T-helper 2 cell (primary cell): ENCODE measurements at regions not wholly inside any gene's neighbourhood (a gene's known extent, or its start where the extent isn't known, plus 50 kb on each side); places are given as distances from the start of the nearest gene placed in this dataset.

Source experiments
- DNase-seq, 5 experiments: peaks; one replicate each; pipeline versions ENCODE4 v3.0.0 to v3.0.0-alpha.2; 2012 to 2022

- DNase-seq: peak in 1 of 5 experiments; percentile 3
These were observed 230.9 kb downstream of the RBM43 start for GRCh38 chr2:151030663-151031230.

- DNase-seq: no peak
These were observed 232.1 kb downstream of the RBM43 start for GRCh38 chr2:151029406-151030157.

- DNase-seq: no peak
These were observed 232.9 kb downstream of the RBM43 start for GRCh38 chr2:151028691-151029176.

GRCh38 chr2:151027151-151027550 lies 234.5 kb downstream of the RBM43 start:
- DNase-seq: no peak

GRCh38 chr2:151025816-151026215 lies 235.8 kb downstream of the RBM43 start:
- no peak for DNase-seq

GRCh38 chr2:151024696-151025251 lies 236.9 kb downstream of the RBM43 start:
- DNase-seq: no peak

- no peak for DNase-seq
These were observed 239.8 kb downstream of the RBM43 start for GRCh38 chr2:151021747-151022452.

GRCh38 chr2:151020411-151020810 lies 241.3 kb downstream of the RBM43 start:
- DNase-seq: no peak

- DNase-seq: no peak
These were observed 252.1 kb downstream of the RBM43 start for GRCh38 chr2:151009437-151010175.

GRCh38 chr2:151007365-151007764 lies 254.3 kb downstream of the RBM43 start:
- no peak for DNase-seq

GRCh38 chr2:151002959-151003600 lies 258.6 kb downstream of the RBM43 start:
- DNase-seq: no peak

- no peak for DNase-seq
These were observed 263.8 kb downstream of the RBM43 start for GRCh38 chr2:150997702-150998440.

- no peak for DNase-seq
These were observed 264.6 kb downstream of the RBM43 start for GRCh38 chr2:150997066-150997465.

GRCh38 chr2:150994076-150994475 lies 267.6 kb downstream of the RBM43 start:
- DNase-seq: no peak

GRCh38 chr2:150989969-150990368 lies 271.7 kb downstream of the RBM43 start:
- DNase-seq: no peak

- DNase-seq: no peak
These were observed 275.9 kb downstream of the RBM43 start for GRCh38 chr2:150985741-150986140.

- no peak for DNase-seq
These were observed 278.3 kb downstream of the RBM43 start for GRCh38 chr2:150983314-150983897.

GRCh38 chr2:150981826-150982225 lies 279.8 kb downstream of the RBM43 start:
- no peak for DNase-seq

GRCh38 chr2:150978053-150978452 lies 283.6 kb downstream of the RBM43 start:
- DNase-seq: no peak

GRCh38 chr2:150977296-150977695 lies 284.4 kb downstream of the RBM43 start:
- DNase-seq: no peak

GRCh38 chr2:150976604-150977003 lies 285.1 kb downstream of the RBM43 start:
- DNase-seq: no peak
